SU-DHL-6 (cell line): ENCODE measurements at regions not wholly inside any gene's neighbourhood (a gene's known extent, or its start where the extent isn't known, plus 50 kb on each side); places are given as distances from the start of the nearest gene placed in this dataset.

Experiments
- EZH2phosphoT487 ChIP-seq: fragments of 200-600 bp; sonication (generic), shearing (Covaris generic); conservative IDR thresholded peaks from 2 replicates; pipeline ENCODE4 v1.6.1; 2018; ENCODE audit warnings: mild to moderate bottlenecking, antibody characterized with exemption, low read length, moderate library complexity, mixed read lengths
- TF ChIP-seq, protein P1 (sequence below): fragments of 200-600 bp; sonication (generic); IDR thresholded peaks from one replicate; pipeline ENCODE4 v1.5.1; 2017; ENCODE audit warnings: antibody characterized with exemption, mild to moderate bottlenecking, low read length, moderate library complexity; ENCODE audit not compliant: insufficient read depth, poor library complexity, severe bottlenecking

- TF ChIP-seq, protein P1, sequence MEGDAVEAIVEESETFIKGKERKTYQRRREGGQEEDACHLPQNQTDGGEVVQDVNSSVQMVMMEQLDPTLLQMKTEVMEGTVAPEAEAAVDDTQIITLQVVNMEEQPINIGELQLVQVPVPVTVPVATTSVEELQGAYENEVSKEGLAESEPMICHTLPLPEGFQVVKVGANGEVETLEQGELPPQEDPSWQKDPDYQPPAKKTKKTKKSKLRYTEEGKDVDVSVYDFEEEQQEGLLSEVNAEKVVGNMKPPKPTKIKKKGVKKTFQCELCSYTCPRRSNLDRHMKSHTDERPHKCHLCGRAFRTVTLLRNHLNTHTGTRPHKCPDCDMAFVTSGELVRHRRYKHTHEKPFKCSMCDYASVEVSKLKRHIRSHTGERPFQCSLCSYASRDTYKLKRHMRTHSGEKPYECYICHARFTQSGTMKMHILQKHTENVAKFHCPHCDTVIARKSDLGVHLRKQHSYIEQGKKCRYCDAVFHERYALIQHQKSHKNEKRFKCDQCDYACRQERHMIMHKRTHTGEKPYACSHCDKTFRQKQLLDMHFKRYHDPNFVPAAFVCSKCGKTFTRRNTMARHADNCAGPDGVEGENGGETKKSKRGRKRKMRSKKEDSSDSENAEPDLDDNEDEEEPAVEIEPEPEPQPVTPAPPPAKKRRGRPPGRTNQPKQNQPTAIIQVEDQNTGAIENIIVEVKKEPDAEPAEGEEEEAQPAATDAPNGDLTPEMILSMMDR, result no peak
- no peak for TF ChIP-seq EZH2phosphoT487
Observed at GRCh38 chr5:174411479-174411819, 312.9 kb upstream of the MSX2 start.
